ENCODE measurements at regions not wholly inside any gene's neighbourhood (a gene's known extent, or its start where the extent isn't known, plus 50 kb on each side); places are given as distances from the start of the nearest gene placed in this dataset.
"Not testable (repeated sequence)": the region's sequence is repeated elsewhere in the genome, so short reads cannot be mapped to it uniquely, and the experiment has no call there.

DNA sequence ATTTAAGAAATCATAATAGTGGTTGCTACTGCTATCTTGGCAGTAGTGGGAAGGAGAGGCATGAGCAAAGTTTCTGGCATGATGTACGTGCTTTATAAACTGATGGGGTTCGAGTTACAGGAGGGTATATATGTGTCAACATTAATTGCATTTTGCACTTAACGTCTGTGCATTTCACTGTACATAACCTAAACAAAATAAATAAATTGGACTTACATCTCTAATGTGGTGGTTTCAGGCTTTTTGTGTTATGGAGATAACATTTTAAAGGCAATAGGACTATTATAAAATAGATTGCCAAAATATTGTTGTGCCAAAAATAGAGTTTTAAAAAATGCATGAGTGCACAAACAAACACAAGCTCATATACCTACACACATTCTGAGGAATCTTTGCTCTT is 1001.1 kb upstream of the GJE1 start:
- no peak for DNase-seq

DNA sequence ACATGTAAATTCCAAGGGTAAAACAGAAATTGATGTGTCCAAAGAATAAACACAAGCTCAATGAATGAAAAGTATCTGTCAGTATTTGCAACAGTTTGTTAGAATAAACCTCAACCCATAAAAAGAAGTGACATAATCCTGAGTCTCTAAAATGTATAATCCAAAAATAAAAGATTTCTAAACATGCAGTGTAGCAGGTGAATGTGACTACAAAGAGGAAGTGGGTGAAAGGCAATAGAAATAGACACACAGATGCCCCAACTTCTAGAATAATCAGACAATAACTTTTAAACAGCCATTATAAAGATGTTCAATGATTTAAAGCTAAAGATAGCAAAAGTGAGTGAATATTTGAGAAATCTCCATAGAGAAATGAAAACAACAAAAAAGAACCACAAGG is 1009.2 kb upstream of the GJE1 start:
- no peak for DNase-seq

DNA sequence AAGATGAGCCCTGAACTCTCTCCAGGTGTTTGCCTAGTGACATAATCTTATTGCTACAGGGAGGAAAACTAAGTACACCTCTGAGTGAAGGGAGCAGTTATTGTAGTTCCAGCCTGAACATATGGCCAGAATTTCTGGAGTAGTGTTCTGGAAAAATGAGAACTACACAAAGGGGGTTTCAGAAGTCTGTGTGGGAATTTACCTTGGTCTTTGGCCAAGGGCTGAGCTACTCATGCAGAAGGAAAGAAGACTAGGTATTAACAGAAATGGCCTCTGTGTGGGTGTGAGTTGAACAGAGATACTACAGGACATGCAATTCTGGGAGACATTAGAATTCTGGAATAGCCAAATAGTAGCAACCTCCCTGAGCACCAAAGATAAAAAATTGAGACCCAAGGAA is 1009.7 kb upstream of the GJE1 start:
- no peak for DNase-seq

DNA sequence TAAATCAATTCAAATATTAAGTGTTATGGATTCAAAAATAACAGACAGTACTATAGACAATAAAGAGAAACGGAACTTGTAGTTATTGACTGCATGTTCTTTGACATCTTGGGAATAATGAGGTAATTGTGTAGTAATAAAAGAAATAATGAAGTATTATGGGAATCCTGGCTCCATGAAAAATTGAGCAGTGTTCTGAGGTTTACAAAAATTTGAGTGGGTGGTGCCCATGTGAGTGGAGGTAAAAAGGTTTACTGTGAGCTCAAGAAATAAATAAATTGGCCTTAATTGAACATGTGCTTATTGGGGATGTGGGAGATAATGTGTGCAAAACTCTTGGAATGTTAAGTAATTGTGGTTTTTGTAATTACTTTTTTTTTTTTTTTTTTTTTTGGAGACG is 1013.7 kb upstream of the GJE1 start:
- DNase-seq: no peak

DNA sequence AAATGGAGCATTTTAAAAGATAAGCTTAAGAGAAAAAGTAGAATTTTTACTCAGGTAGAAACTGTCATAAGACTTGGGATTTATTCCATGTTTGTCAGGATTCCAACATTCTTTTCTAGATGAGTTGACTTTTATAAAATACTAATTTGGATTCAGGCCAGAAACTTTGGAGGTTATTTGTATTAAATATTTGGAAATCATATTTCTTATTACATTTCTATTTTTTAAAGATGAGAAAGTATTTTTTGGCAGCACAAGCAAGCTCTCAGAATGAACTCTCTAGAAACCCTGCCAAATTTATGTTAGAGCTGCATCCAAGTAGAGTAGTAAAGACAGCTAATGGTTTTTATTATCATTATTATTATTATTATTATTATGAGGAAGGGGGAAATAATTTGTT is 1014.9 kb upstream of the GJE1 start:
- DNase-seq: no peak

DNA sequence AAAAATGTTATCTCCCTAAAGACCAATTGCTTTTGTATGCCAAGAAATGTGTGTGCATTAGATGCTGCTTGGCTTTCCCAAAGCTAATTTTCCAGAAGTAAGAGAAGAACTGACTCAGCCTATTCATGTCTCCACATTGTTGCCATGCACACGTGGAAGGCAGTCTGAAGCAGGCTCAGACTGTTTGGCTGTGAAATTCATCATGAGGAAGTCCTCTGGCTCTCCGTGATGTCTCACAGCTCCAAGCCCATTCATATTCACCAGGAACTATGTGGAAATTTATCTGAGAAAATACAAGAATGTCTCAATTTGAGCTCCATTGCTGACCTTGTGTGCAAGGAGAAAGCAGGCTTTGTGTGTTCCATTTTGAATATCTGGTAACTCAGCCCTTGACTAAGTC is 1022.2 kb upstream of the GJE1 start:
- no peak for DNase-seq

DNA sequence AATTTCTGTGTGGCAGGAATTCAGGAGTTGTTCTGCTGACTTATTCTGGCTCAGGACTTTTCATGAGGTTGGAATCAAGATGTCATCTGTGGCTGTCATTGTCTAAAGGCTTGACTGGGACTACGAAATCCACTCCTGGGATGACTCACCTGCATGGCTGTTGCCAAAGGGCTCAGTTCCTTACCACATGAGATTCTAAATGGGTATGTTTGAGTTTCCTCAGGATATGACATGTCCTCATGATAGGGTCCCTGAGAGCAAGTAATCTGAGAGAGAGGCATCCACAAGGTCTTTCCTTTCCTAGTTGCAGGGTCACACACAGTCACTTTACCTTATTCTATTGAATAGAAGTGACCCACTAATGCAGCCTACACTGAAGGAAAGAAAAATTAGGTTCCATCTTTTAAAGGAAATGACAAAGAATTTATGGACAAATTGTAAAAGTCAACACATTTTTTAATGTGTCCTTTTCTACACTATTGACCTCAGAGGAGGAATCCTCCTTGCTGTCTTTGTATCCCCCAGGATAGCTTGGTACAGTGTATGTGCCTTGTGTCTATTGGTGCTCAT is 1025.0 kb upstream of the GJE1 start:
- no peak for DNase-seq

DNA sequence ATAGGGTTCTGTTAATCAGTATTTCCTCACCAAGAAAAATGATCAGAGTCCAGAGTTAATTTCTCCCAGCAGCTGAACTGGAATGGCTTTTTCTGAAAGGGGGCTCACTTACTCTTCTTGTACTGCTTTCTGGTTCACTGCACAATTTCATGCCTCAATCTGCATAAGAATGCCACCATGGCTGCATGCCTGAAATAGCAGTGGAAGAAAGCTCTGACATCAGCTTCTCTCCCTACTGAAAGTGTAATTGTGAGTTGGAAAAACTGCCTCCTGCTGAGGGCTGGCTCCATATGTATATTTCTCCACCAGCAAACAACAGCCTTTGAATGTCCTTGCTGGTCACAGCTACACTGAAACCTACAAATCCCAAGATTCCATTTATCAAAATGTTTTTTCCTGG is 1027.2 kb upstream of the GJE1 start:
- peak; percentile 30 for DNase-seq

DNA sequence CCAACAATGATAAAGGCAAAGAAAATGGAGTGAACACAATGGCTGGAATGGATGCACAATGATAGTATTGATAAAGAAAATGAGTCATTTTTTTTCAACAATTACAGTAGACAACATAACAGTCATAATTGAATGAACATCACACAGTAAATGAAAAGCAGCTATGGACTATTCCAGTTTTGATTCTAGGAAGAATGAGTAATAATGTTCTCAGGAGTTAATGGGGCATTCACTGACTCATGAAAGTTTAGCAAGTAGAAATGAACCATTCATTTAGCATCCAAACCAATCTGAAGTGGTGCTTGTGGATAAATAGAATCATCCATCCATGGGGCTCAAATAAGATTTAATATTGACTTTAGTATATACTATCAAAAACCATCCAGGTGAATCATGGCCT is 1029.5 kb upstream of the GJE1 start:
- DNase-seq: peak; percentile 10

DNA sequence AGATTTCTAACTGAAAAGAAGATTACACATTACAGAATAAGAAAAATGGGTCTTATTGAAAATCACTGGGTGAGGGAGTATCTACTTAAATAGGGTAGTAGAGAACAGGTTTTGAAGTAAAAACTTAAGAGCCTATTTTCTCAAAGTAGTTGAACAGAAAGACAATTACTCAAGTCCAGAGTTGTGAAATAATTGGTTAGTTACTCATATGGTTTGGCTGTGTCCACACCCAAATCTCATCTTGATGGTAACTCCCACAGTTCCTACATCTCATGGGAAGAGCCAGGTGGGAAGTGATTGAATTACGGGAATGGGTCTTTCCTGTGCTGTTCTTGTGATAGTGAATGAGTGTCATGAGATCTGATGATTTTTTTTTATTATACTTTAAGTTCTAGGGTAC is 1035.3 kb upstream of the GJE1 start:
- no peak for DNase-seq

DNA sequence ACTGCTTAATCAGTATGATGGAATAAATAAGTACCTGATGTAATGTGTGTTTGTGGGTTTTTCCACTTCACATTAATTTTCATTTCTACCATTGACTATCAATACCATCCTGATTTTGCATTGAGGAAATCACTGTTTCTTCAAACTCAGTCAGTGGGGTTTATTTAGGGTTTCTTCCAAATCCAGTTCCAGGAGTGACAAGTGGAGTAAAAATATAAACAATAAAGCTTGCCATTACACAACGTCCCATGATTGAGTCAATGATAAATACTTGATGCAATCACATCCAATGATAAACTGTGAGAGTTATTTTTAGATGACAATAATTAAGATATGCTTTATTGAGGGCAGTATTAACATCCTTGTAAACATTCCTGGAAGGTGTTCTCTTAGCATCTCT is 1037.4 kb upstream of the GJE1 start:
- DNase-seq: no peak

DNA sequence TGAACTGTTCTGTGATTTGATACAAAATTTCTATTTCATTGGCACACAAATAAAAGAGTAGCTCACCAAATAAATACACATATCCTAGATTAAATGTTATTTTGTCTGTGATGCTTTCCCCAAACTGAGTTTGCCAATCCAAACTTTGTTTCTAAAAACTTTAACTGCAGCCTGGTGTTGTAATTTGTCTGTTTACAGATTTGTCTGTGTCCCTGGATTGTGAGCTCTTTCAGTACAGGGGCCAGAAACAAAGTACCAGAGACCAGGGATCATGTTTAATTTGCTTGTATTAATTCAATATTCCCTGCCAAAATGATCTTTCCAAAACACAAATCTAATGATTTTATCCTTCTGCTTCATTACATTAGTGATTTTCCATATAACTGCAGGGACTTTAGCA is 1044.6 kb upstream of the GJE1 start:
- DNase-seq: no peak

DNA sequence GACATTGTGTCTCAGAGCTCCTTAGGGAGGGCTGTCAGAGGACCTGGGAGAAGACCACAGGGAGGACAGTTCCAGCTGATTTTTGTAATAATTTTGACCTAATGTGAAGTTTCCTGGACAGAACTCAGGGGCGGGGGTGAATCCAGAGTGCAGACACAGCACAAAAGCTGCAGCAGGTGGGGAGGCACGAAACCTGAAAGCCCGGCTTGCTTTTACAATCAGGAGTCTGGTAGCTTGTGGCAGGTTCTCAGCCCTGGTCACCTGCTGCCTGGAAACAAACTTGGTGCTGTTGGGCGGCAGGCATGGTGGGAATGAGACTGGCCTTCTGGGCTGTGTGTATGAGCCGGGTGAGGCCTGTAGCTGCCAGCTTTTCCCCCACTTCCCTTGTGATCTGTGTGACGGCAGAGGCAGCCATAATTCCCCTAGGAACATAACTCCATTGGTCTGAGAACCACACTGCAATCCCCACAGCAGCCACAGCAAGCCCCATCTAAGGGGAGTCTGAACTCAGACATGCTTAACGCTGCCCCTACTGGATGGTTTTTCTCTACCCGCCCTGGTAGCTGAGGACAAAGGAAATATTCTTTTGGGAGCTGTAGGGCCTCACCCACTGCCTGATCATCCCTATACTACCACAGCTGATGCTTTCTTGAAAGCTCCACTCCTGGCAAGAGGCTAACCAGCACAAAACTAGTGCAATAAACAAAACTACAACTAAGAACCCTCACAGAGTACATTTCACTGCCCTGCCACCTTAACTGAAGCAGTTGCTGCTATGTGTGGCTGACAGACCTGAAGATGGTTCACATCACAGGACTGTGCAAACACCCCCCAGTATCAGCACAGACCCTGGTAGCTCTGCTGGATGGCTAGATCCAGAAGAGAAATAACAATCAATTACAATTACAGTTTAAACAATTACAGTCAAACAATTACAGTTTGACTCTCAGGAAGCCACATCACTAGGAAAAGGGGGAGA is 1055.1 kb upstream of the GJE1 start:
- no peak for DNase-seq

DNA sequence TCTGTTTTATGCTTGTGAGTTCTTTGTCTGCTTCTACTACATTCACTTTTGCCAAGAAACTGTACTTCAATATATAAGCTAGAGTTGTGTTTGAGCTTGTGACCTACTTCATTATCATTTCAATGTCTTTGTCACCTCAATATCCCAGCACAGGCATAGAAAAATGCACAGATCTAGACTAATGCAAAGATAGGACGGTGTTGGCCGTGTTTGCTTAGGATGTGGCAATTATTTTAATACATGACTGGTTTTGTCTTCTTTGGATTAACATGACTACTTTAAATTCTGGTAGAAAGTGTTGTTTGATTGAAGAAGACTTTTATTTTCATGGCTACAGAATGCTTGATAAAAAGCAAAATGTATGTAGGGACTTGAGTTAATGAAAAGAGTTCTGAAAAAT is 1075.0 kb upstream of the GJE1 start:
- no peak for DNase-seq

DNA sequence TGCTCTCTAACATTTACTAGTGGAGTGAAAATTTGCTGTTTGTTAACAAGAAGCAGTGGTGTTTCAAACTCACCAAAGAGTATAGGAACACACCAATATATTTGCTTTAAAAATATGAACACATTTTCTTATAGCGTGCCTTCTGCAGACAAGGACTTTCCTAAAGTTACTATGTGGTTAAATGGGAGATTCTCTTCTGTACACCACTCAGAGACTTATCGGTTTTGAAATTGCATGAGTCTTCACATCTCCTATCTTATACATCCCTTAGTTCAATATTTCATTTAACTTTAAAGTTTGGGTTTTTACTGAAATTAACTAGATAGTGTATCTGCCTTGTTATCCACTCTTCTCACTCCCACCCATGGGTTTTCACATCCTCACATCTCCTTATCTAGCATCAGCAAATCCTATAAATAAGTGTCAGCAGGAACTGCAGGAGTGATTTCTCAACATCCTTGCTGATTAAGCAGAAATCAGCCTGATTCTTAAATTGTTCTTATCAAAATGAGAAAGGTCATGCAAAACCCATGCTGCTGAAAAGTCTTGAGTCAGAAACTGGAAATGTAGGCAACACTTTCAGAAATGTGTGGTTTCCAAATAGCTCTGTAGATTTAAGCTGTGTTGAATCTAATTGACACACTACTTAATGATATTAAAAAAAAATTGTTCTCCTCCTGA is 1075.6 kb upstream of the GJE1 start:
- no peak for DNase-seq

DNA sequence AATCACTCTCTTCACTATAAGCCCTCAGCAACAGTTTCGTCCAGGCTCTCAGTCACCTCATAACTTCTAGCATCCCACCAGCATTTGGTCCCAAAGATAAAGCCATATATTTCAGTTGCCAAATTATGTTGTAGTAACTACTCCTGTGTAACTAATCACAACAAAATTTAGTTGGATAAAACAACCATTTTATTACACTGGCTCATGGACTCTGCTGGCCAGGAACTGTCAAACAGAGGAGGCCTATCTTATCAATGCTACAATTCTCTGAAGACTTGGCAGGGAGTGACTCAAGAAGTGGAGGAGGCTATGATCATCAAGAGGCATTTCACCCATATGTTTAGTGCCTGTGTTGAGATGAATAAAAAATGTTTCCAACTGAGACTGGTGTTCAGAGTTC is 1082.3 kb upstream of the GJE1 start:
- no peak for DNase-seq

DNA sequence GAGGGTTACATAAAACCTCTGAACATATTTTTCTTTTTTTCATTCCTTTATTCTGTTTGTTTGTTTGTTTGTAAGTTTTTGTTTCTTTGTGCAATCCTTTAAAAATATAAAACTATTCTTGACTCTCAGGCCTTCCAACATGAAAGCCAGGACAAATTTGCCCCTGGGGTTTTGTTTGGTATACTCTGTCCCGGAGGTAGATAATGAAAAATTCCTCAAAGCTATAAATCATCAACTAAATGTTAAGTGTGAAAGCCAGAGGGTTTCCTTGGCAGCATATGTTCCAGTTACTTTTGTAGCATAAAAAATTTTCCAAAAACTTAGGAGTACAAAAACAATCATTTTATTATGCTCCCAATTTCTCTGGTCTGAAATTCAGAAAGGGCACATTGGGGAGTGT is 1084.3 kb upstream of the GJE1 start:
- DNase-seq: no peak

DNA sequence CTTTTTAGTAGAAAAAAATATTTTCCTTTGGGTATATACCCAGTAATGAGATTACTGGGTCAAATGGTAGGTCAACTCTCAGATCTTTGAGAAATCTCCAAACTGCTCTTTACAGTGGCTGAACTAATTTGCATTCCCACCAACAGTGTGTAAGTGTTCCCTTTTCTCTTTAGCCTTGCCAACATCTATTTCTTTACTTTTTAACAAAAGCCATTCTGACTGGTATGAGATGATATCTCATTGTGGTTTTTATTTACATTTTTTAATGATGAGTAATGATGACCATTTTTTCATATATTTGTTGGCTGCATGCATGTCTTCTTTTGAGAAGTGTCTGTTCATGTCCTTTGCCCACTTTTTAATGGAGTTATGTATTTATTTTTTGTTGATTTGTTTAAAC is 1086.2 kb upstream of the GJE1 start:
- not testable (repeated sequence) for DNase-seq

DNA sequence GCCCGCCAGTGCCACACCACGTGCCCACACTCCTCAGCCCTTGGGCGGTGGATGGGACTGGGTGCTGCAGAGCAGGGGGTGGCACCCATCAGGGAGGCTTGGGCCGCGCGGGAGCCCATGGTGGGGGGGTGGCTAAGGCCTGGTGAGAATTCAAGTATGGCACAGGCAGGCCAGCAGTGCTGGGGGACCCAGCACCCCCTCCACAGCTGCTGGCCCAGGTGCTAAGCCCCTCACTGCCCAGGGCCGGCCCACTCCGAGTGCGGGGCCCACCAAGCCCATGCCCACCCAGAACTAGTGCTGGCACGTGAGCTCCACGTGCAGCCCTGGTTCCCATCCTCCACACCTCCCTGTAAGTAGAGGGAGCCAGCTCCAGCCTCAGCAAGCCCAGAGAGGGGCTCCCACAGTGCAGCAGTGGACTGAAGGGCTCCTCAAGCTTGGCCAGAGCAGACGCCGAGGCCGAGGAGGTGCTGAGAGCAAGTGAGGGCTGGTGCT is 1091.1 kb upstream of the GJE1 start:
- DNase-seq: no peak

DNA sequence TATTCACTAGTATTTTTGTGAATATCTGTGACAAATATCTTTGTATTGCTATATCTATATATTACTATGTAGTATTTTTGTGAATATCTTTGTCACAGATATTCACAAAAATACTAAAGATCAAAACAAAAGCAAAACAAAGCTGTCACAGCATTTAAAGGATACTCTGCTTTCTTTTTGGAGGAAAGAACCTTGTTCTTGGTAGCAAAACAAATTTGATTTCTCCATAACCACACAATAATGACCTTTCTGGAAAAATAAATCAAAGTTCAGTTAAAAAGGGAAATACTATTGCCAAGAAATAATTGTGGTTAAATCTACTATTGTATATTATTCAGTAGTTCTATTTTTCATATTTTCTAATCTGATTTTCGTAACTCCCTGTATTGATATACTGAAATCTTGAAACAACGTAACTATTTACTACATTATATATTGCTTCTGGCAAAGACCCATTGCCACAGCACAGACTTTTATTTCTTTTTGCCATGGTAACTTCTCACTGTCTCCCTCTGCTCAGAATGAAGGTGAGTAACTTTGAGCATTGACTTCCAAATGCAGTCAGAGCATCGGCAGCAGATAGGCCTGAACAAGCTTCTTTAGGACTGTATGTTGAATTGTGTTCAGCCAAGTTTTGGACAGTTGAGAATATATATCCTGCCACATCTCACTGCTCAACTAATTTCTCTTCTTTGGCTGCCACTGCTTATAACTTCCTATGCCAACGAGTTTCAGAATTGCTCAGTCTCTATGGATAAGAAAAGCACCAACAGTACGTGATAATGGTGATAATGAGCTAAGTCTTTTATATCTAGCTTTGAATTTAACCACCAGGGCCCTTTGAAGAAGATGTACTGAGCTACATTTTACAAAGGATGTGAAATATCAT is 1097.2 kb upstream of the GJE1 start:
- DNase-seq: no peak

DNA sequence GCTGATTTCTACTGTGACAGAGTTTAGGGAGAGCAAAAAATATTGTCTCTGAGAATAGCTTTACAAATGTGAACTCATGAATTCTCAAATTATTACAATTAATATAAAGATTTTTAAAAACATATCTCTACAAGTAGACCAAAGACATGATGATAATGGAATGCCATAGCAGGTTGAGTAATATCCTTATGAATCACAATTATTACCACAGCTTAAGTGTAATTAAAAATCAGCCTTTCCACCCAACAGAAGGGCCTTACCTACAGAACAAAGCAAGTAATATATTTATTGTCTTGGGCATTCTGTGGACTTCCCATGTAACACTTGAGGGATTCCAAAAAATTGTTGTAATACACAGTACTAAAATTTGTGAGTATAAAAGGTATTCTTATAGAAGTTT is 1099.6 kb upstream of the GJE1 start:
- no peak for DNase-seq

DNA sequence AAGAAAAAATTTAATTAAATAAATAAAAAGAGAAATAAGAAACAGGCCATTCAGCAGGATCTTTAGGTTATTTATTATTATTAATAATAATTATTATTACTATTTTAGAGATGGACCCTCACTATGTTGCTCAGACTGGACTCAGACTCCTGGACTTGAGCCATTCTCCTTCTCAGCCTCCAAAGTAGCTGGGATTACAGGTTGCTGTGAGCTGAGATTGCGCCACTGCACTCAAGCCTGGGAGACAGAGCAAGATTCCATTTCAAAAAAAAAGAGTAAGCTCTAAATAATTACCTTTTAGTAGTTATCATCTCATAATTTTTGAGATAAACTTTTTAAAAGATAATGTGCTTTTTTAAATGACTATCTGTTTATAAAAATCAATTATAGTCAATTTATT is 1102.8 kb upstream of the GJE1 start:
- no peak for DNase-seq

DNA sequence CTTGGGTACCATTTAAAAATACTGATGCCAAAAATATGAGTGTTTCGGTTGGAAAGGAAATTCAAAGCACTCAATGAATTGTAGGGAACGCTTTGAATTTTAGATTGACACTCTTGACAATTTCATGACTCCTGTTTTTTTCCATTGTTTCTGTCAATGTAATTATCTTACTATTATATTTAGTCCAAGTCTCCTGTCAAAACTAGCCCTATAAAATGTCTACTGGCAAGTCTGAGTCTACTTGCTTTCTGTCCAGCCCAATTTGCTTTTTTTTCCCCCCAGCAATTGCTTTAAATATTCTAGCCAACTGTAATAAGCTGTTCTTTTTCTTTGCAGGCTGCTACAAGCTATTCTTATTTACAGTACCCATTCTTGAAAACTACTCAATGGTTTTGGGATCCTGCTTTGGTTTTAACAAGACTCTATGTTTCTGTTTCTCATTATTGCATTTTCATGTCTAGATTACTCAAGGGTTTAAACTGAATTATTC is 1103.9 kb upstream of the GJE1 start:
- DNase-seq: no peak
